ENCODE measurements at regions not wholly inside any gene's neighbourhood (a gene's known extent, or its start where the extent isn't known, plus 50 kb on each side); places are given as distances from the start of the nearest gene placed in this dataset.

GRCh38 chr4:33709247-33709646, 2535.1 kb downstream of the ARAP2 start:
- no peaks in the 10 kb centered on the region for H3K27me3 ChIP-seq
- H3K27ac ChIP-seq: no peak overlapping the region
- ATAC-seq (no peak), DNase-seq (no peak)
- no peaks in the 10 kb centered on the region for H3K4me1 ChIP-seq
- intact Hi-C loops (cut with DNase I): no loop called here
- TF ChIP-seq CTCF (IDR thresholded peaks at IDR 0.05): no peak
- no peaks in the 10 kb centered on the region for H3K9me3 ChIP-seq
- H3K36me3 ChIP-seq: no peaks in the 10 kb centered on the region
- H3K4me3 ChIP-seq: no peak overlapping the region

GRCh38 chr4:33711826-33712225, 2532.5 kb downstream of the ARAP2 start:
- Histone ChIP-seq H3K27me3 (no peaks in the 10 kb centered on the region), H3K4me1 (no peaks in the 10 kb centered on the region), H3K4me3 (no peak overlapping the region), H3K36me3 (no peaks in the 10 kb centered on the region), H3K27ac (no peak overlapping the region), H3K9me3 (no peaks in the 10 kb centered on the region)
- DNase-seq (no peak), ATAC-seq (no peak)
- intact Hi-C loops (cut with DNase I): no loop called here
- TF ChIP-seq CTCF (IDR thresholded peaks at IDR 0.05): no peak

- ATAC-seq: no peak
- H3K4me3 ChIP-seq: no peak overlapping the region
- no peak for TF ChIP-seq CTCF (IDR thresholded peaks at IDR 0.05)
- DNase-seq: no peak
- no peaks in the 10 kb centered on the region for H3K4me1 ChIP-seq
- intact Hi-C loops (cut with DNase I): no loop called here
- H3K27ac ChIP-seq: no peak overlapping the region
- H3K36me3 ChIP-seq: no peaks in the 10 kb centered on the region
- no peaks in the 10 kb centered on the region for H3K27me3 ChIP-seq
- no peaks in the 10 kb centered on the region for H3K9me3 ChIP-seq
Observed at GRCh38 chr4:33714971-33715370, 2529.3 kb downstream of the ARAP2 start.

- Histone ChIP-seq H3K4me3 (no peak overlapping the region), H3K4me1 (no peaks in the 10 kb centered on the region), H3K9me3 (no peaks in the 10 kb centered on the region), H3K36me3 (no peaks in the 10 kb centered on the region), H3K27me3 (no peaks in the 10 kb centered on the region), H3K27ac (no peak overlapping the region)
- no peak for DNase-seq
- intact Hi-C loops (cut with DNase I): no loop called here
- no peak for TF ChIP-seq CTCF (IDR thresholded peaks at IDR 0.05)
- no peak for ATAC-seq
Observed at GRCh38 chr4:33715841-33716395, 2528.4 kb downstream of the ARAP2 start.

GRCh38 chr4:33722254-33722653, 2522.1 kb downstream of the ARAP2 start:
- TF ChIP-seq CTCF (IDR thresholded peaks at IDR 0.05): no peak
- intact Hi-C loops (cut with DNase I): no loop called here
- Histone ChIP-seq H3K4me3 (no peak overlapping the region), H3K4me1 (no peaks in the 10 kb centered on the region), H3K27ac (no peak overlapping the region), H3K27me3 (no peaks in the 10 kb centered on the region), H3K36me3 (no peaks in the 10 kb centered on the region), H3K9me3 (no peaks in the 10 kb centered on the region)
- ATAC-seq (no peak), DNase-seq (no peak)
